WERI-Rb-1 (cell line): ENCODE measurements at regions not wholly inside any gene's neighbourhood (a gene's known extent, or its start where the extent isn't known, plus 50 kb on each side); places are given as distances from the start of the nearest gene placed in this dataset.

Source experiments
- DNase-seq: peaks from one replicate; pipeline ENCODE4 v3.0.0-alpha.2; 2020
- H3K27ac ChIP-seq: fragments of 250-450 bp; sonication (Bioruptor Pico); 2 replicates; pipeline ENCODE4 v1.5.1; 2020; ENCODE audit warnings: mild to moderate bottlenecking, moderate library complexity
- H3K27me3 ChIP-seq: fragments of 250-450 bp; sonication (Bioruptor Pico); 2 replicates; pipeline ENCODE4 v1.5.1; 2021; ENCODE audit warnings: mild to moderate bottlenecking, low read depth, moderate library complexity; ENCODE audit not compliant: insufficient read depth, severe bottlenecking
- H3K36me3 ChIP-seq: fragments of 250-450 bp; sonication (Bioruptor Pico); 2 replicates; pipeline ENCODE4 v1.5.1; 2020; ENCODE audit warnings: mild to moderate bottlenecking, moderate library complexity
- H3K4me3 ChIP-seq: 2 replicates; pipeline ENCODE4 v1.5.1; 2011; ENCODE audit warnings: low read depth, mild to moderate bottlenecking, control low read depth, low read length
- H3K9me3 ChIP-seq: fragments of 250-450 bp; sonication (Bioruptor Pico); 2 replicates; pipeline ENCODE4 v1.5.1; 2021; ENCODE audit warnings: mild to moderate bottlenecking, moderate library complexity; ENCODE audit not compliant: severe bottlenecking
- CTCF ChIP-seq: IDR thresholded peaks from 2 replicates; pipeline ENCODE4 v1.5.1; 2011; ENCODE audit warnings: low read depth, mild to moderate bottlenecking, control low read depth, inconsistent platforms, low read length

GRCh38 chr18:71114550-71115210, 825.8 kb downstream of the SOCS6 start:
- no peak overlapping the region for H3K4me3 ChIP-seq
- no peak overlapping the region for H3K27ac ChIP-seq
- H3K9me3 ChIP-seq: no peaks in the 10 kb centered on the region
- no peak for DNase-seq
- TF ChIP-seq CTCF: no peak
- H3K27me3 ChIP-seq: no peaks in the 10 kb centered on the region
- no peaks in the 10 kb centered on the region for H3K36me3 ChIP-seq

- no peak for TF ChIP-seq CTCF
- no peak for DNase-seq
- no peak overlapping the region for H3K4me3 ChIP-seq
- no peaks in the 10 kb centered on the region for H3K9me3 ChIP-seq
- no peak overlapping the region for H3K27ac ChIP-seq
- H3K36me3 ChIP-seq: no peaks in the 10 kb centered on the region
- no peaks in the 10 kb centered on the region for H3K27me3 ChIP-seq
Measured at GRCh38 chr18:71107244-71107643, 818.4 kb downstream of the SOCS6 start.

- Histone ChIP-seq H3K4me3 (no peak overlapping the region), H3K36me3 (no peaks in the 10 kb centered on the region), H3K9me3 (no peaks in the 10 kb centered on the region), H3K27me3 (no peaks in the 10 kb centered on the region), H3K27ac (no peak overlapping the region)
- TF ChIP-seq CTCF: no peak
- no peak for DNase-seq
Measured at GRCh38 chr18:71106701-71107100, 817.9 kb downstream of the SOCS6 start.

- no peak for TF ChIP-seq CTCF
- H3K4me3 ChIP-seq: no peak overlapping the region
- no peaks in the 10 kb centered on the region for H3K27me3 ChIP-seq
- H3K9me3 ChIP-seq: no peaks in the 10 kb centered on the region
- no peak overlapping the region for H3K27ac ChIP-seq
- H3K36me3 ChIP-seq: no peaks in the 10 kb centered on the region
- DNase-seq: no peak
Measured at GRCh38 chr18:71105994-71106546, 817.2 kb downstream of the SOCS6 start.

GRCh38 chr18:71105078-71105819, 816.4 kb downstream of the SOCS6 start:
- Histone ChIP-seq H3K27ac (no peak overlapping the region), H3K4me3 (no peak overlapping the region), H3K36me3 (no peaks in the 10 kb centered on the region), H3K27me3 (no peaks in the 10 kb centered on the region), H3K9me3 (no peaks in the 10 kb centered on the region)
- no peak for TF ChIP-seq CTCF
- DNase-seq: no peak
